ENCODE measurements at regions not wholly inside any gene's neighbourhood (a gene's known extent, or its start where the extent isn't known, plus 50 kb on each side); places are given as distances from the start of the nearest gene placed in this dataset.

DNA sequence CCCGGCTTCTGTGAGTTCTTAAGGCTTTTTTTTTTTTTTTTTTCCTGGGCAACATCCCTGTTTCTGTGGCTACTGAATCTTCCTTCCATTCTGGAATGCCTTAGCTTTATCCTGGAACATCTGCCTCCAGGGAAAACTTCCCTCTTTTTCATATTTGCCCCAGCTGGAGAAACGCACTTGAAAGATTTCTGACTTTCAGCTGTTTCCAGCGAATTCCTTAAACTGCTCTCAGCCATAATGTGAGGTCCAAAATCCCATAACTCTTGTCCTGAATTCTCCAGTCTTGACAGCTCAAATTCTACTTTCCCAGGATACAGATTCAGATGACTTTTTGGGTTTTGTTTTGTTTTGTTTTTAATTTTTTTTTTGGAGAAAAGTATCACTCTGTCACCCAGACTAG, 263.6 kb upstream of the AUTS2 start:
- Histone ChIP-seq H4K5ac (ENCODE audit: low read depth, low read length) (no peak overlapping the region), H2AK5ac (ENCODE audit: low read depth, low read length) (no peak overlapping the region), H4K20me1 (ENCODE audit: insufficient read depth, low read length) (no peaks in the 10 kb centered on the region), H3K4me3 (ENCODE audit: insufficient read depth, low read depth, low read length) (no peak overlapping the region), H3K27me3 (ENCODE audit: control insufficient read depth, insufficient read depth, low read length) (no peaks in the 10 kb centered on the region), H3K9me1 (ENCODE audit: insufficient read depth, low read length) (no peaks in the 10 kb centered on the region), H4K8ac (ENCODE audit: low read depth in 2 of 2, low read length in 2 of 2) (no peak overlapping the region), H3K4ac (ENCODE audit: low read depth, low read length) (no peak overlapping the region), H2AFZ (replicated peaks; ENCODE audit: low read length, poor library complexity) (no peak overlapping the region), H3K27ac (ENCODE audit: insufficient read depth, low read length) (no peak overlapping the region), H2BK20ac (ENCODE audit: low read depth, low read length) (no peak overlapping the region), H3K23ac (ENCODE audit: low read depth, low read length) (no peak overlapping the region), H3K14ac (replicated peaks; ENCODE audit: low read depth, low read length) (no peak overlapping the region), H3K9ac (ENCODE audit: low read depth, low read length) (no peak overlapping the region), H3K4me2 (ENCODE audit: low read depth, low read length) (no peak overlapping the region), H2BK15ac (ENCODE audit: low read depth, low read length) (no peak overlapping the region), H3K9me3 (ENCODE audit: control insufficient read depth, insufficient read depth, low read length) (peaks cover 10% of the 10 kb centered on the region; the same call in 1 of the 2 replicates), H3K56ac (ENCODE audit: extremely low read depth, insufficient read depth, low read length) (no peak overlapping the region), H2BK120ac (ENCODE audit: low read depth, low read length) (no peak overlapping the region), H4K91ac (ENCODE audit: insufficient read depth, low read depth, low read length) (no peak overlapping the region), H3K4me1 (ENCODE audit: control insufficient read depth, insufficient read depth, low read length) (no peaks in the 10 kb centered on the region), H3K18ac (ENCODE audit: low read depth, low read length) (no peak overlapping the region), H2BK5ac (ENCODE audit: low read depth, low read length, poor library complexity, severe bottlenecking) (no peak overlapping the region), H3K36me3 (ENCODE audit: control insufficient read depth, insufficient read depth, low read length) (no peaks in the 10 kb centered on the region), H2AK9ac (replicated peaks; ENCODE audit: low read depth, low read length, poor library complexity) (no peak overlapping the region), H3K79me1 (ENCODE audit: low read depth in 1 of 2, low read length in 2 of 2) (no peaks in the 10 kb centered on the region)
- no CpG with 5 or more reads among the region's 3 CpGs for WGBS, 2 experiments (ENCODE audit: extremely low coverage in 2 of 2, insufficient read length in 1 of 2)
- POLR2A ChIA-PET (ENCODE audit: unreplicated experiment) = no interaction called here
- TF ChIP-seq RAD21 (IDR thresholded peaks at IDR 0.05; ENCODE audit: low read length) = no peak
- CTCF ChIA-PET = no interaction called here
- BruUV-seq (replicated peaks) = no TSS peak
- in situ Hi-C loops (cut with MboI; ENCODE audit: low sequenced_read_pairs) (no loop called here), dilution Hi-C loops (cut with HindIII; ENCODE audit: low sequenced_read_pairs, unreplicated experiment) (no loop called here), intact Hi-C loops (cut with micrococcal nuclease) (loop anchor here (10.0 kb wide), 1 partner anchor 60 kb away; no protein-coding TSS in a partner anchor)
- no peak for ATAC-seq (ENCODE audit: low read depth)
- DNase-seq = no peak

All from IMR-90 (cell line).